ENCODE measurements at regions not wholly inside any gene's neighbourhood (a gene's known extent, or its start where the extent isn't known, plus 50 kb on each side); places are given as distances from the start of the nearest gene placed in this dataset.

GRCh38 chr6:81996414-81996813, 243.9 kb upstream of the TENT5A start:
- no peak for DNase-seq
- ATAC-seq (ENCODE audit: low FRiP score in 2 of 2): peak in 1 of 2 donors; percentile 24
- Histone ChIP-seq H3K9me3 (no peaks in the 10 kb centered on the region), H3K27me3 (no peaks in the 10 kb centered on the region), H3K36me3 (no peaks in the 10 kb centered on the region), H3K4me1 (peaks cover 0 to 6% (median 0%) of the 10 kb centered on the region in 4 donors), H3K27ac (no peak overlapping the region), H3K4me3 (no peak overlapping the region)
- TF ChIP-seq POLR2A (IDR thresholded peaks at IDR 0.05): no peak
- no peak for TF ChIP-seq CTCF (IDR thresholded peaks at IDR 0.05)
- TF ChIP-seq POLR2AphosphoS5 (IDR thresholded peaks at IDR 0.05): no peak
- TF ChIP-seq EP300 (IDR thresholded peaks at IDR 0.05): no peak
- 89 to 95% methylated on average over 4 of the region's 4 CpGs for WGBS, 2 donors

- H3K27ac ChIP-seq: no peak overlapping the region
- H3K9me3 ChIP-seq: no peaks in the 10 kb centered on the region
- ATAC-seq (ENCODE audit: low FRiP score in 2 of 2): no peak
- H3K4me1 ChIP-seq: peaks cover 0 to 6% (median 0%) of the 10 kb centered on the region in 4 donors
- TF ChIP-seq POLR2AphosphoS5 (IDR thresholded peaks at IDR 0.05): no peak
- no peak for TF ChIP-seq EP300 (IDR thresholded peaks at IDR 0.05)
- no peak overlapping the region for H3K4me3 ChIP-seq
- WGBS, 2 donors: 56 to 64% methylated on average over 1 of the region's 1 CpG
- H3K27me3 ChIP-seq: no peaks in the 10 kb centered on the region
- no peaks in the 10 kb centered on the region for H3K36me3 ChIP-seq
- DNase-seq: no peak
Observed at GRCh38 chr6:81995548-81996289, 243.2 kb upstream of the TENT5A start.

- no peaks in the 10 kb centered on the region for H3K9me3 ChIP-seq
- H3K4me3 ChIP-seq: no peak overlapping the region
- no peaks in the 10 kb centered on the region for H3K36me3 ChIP-seq
- no peak overlapping the region for H3K27ac ChIP-seq
- ATAC-seq (ENCODE audit: low FRiP score in 2 of 2) (no peak), DNase-seq (no peak)
- TF ChIP-seq POLR2A (IDR thresholded peaks at IDR 0.05) (no peak), POLR2AphosphoS5 (IDR thresholded peaks at IDR 0.05) (no peak), CTCF (IDR thresholded peaks at IDR 0.05) (no peak), EP300 (IDR thresholded peaks at IDR 0.05) (no peak)
- H3K4me1 ChIP-seq: no peaks in the 10 kb centered on the region
- 82 to 83% methylated on average over 3 of the region's 3 CpGs for WGBS, 2 donors
- H3K27me3 ChIP-seq: no peaks in the 10 kb centered on the region
Observed at GRCh38 chr6:81988871-81989270, 236.4 kb upstream of the TENT5A start.

- Histone ChIP-seq H3K27me3 (no peaks in the 10 kb centered on the region), H3K4me3 (no peak overlapping the region), H3K4me1 (no peaks in the 10 kb centered on the region), H3K27ac (no peak overlapping the region), H3K36me3 (no peaks in the 10 kb centered on the region), H3K9me3 (no peaks in the 10 kb centered on the region)
- no peak for ATAC-seq (ENCODE audit: low FRiP score in 2 of 2)
- TF ChIP-seq CTCF (IDR thresholded peaks at IDR 0.05) (no peak), POLR2A (IDR thresholded peaks at IDR 0.05) (no peak), EP300 (IDR thresholded peaks at IDR 0.05) (no peak), POLR2AphosphoS5 (IDR thresholded peaks at IDR 0.05) (no peak)
- DNase-seq: no peak
- 75 to 94% methylated on average over 1 of the region's 1 CpG for WGBS, 2 donors
Observed at GRCh38 chr6:81988446-81988845, 236.0 kb upstream of the TENT5A start.

- no peaks in the 10 kb centered on the region for H3K36me3 ChIP-seq
- 75 to 88% methylated on average over 3 of the region's 3 CpGs for WGBS, 2 donors
- ATAC-seq (ENCODE audit: low FRiP score in 2 of 2) (no peak), DNase-seq (no peak)
- H3K27me3 ChIP-seq: no peaks in the 10 kb centered on the region
- H3K4me1 ChIP-seq: no peaks in the 10 kb centered on the region
- no peak overlapping the region for H3K27ac ChIP-seq
- TF ChIP-seq CTCF (IDR thresholded peaks at IDR 0.05) (no peak), EP300 (IDR thresholded peaks at IDR 0.05) (no peak), POLR2A (IDR thresholded peaks at IDR 0.05) (no peak), POLR2AphosphoS5 (IDR thresholded peaks at IDR 0.05) (no peak)
- H3K9me3 ChIP-seq: no peaks in the 10 kb centered on the region
- no peak overlapping the region for H3K4me3 ChIP-seq
Observed at GRCh38 chr6:81987293-81987692, 234.8 kb upstream of the TENT5A start.

Data from upper lobe of left lung (tissue), 6 donors.